PC-9 (cell line): ENCODE measurements at regions not wholly inside any gene's neighbourhood (a gene's known extent, or its start where the extent isn't known, plus 50 kb on each side); places are given as distances from the start of the nearest gene placed in this dataset.
"Not testable (repeated sequence)": the region's sequence is repeated elsewhere in the genome, so short reads cannot be mapped to it uniquely, and the experiment has no call there.

ENCODE experiments used
- BruUV-seq: library from RNA; stranded (reverse); fragments of 400-500 nt; replicated peaks from 2 replicates; lab custom pipeline; 2021; lab: Mats Ljungman, UMichigan
- CTCF ChIA-PET: fragments of 300-600 bp; sonication (Branson Sonifier 250); formaldehyde crosslinking; loops from one replicate; lab custom pipeline; 2022; ENCODE audit warnings: antibody characterized with exemption; lab: Charles Lee
- POLR2A ChIA-PET: fragments of 300-600 bp; sonication (Branson Sonifier 250); formaldehyde crosslinking; loops from one replicate; lab custom pipeline; 2022; ENCODE audit warnings: antibody characterized with exemption; ENCODE audit not compliant: unreplicated experiment; lab: Charles Lee
- DNase-seq, 2 experiments: peaks; one replicate each; pipeline versions ENCODE4 v3.0.0 to v3.0.0-alpha.2; 2015 to 2022; ENCODE audit warnings: mixed read lengths in 1 of 2
- H2AFZ ChIP-seq: fragments of 200-600 bp; sonication (generic); 2 replicates; pipeline ENCODE4 v1.8.1; 2017; ENCODE audit warnings: antibody characterized with exemption
- H3F3A ChIP-seq: fragments of 200-600 bp; sonication (generic); 2 replicates; pipeline ENCODE4 v1.8.1; 2017; ENCODE audit warnings: antibody characterized with exemption, mild to moderate bottlenecking, low read depth; ENCODE audit not compliant: insufficient read depth
- H3K27ac ChIP-seq: fragments of 200-600 bp; sonication (generic); 2 replicates; pipeline ENCODE4 v1.6.1; 2016; ENCODE audit warnings: mixed run types
- H3K27me3 ChIP-seq: fragments of 200-600 bp; sonication (generic); 2 replicates; pipeline ENCODE4 v1.6.1; 2016; ENCODE audit warnings: low read depth, mixed run types; ENCODE audit not compliant: insufficient read depth
- H3K36me3 ChIP-seq: fragments of 200-600 bp; sonication (generic); 2 replicates; pipeline ENCODE4 v1.6.1; 2016; ENCODE audit warnings: low read depth, mixed run types
- H3K4me1 ChIP-seq: fragments of 200-600 bp; sonication (generic); replicated peaks from 2 replicates; pipeline ENCODE4 v1.6.1; 2016; ENCODE audit warnings: mixed run types; ENCODE audit not compliant: insufficient read depth
- H3K4me2 ChIP-seq: fragments of 200-600 bp; sonication (generic); 2 replicates; pipeline ENCODE4 v1.6.1; 2017; ENCODE audit warnings: mixed run types
- H3K4me3 ChIP-seq: fragments of 200-600 bp; sonication (generic); 2 replicates; pipeline ENCODE4 v1.6.1; 2016; ENCODE audit warnings: mixed run types
- H3K79me2 ChIP-seq: fragments of 200-600 bp; sonication (generic); 2 replicates; pipeline ENCODE4 v1.6.1; 2017; ENCODE audit warnings: low read depth, mixed run types
- H3K9me2 ChIP-seq: fragments of 200-600 bp; sonication (generic); 2 replicates; pipeline ENCODE4 v1.8.1; 2017; ENCODE audit warnings: mild to moderate bottlenecking; ENCODE audit not compliant: insufficient read depth
- H3K9me3 ChIP-seq: fragments of 200-600 bp; sonication (generic); 2 replicates; pipeline ENCODE4 v1.8.1; 2016; ENCODE audit warnings: low read depth; ENCODE audit not compliant: insufficient read depth
- H4K20me1 ChIP-seq: fragments of 200-600 bp; sonication (generic); 2 replicates; pipeline ENCODE4 v1.8.1; 2017; ENCODE audit not compliant: insufficient read depth
- EZH2 ChIP-seq: fragments of 200-600 bp; sonication (generic); IDR thresholded peaks from 2 replicates; pipeline ENCODE4 v1.8.0; 2017; ENCODE audit warnings: antibody characterized with exemption, low read depth
- intact Hi-C: fragments of 100-400 bp; cut with micrococcal nuclease; formaldehyde crosslinking; loops from one replicate; pipeline ENCODE4 v1.10.0; 2022; ENCODE audit not compliant: unreplicated experiment
- TF ChIP-seq, protein P1 (sequence below): fragments of 200-600 bp; sonication (generic); conservative IDR thresholded peaks from 2 replicates; pipeline ENCODE4 v1.6.1; 2017; ENCODE audit warnings: mixed run types, antibody characterized with exemption, mild to moderate bottlenecking, moderate library complexity

DNA sequence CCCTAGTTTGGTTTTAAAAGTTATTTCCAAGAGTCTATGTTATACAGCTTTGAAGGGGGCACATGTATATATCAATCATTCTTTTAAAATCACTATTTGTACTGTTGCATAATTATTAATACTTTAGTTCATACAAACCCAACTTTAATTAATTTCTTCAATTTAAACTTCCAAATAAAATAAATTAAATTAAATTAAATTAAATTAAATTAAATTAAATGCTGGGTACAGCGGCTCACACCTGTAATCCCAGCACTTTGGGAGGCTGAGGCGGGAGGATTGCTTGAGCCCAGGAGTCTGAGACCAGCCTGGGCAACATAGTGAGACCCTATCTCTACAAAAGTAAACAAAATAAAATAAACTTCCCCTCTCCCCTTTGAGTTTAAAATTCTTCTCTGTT, 98.9 kb upstream of the MYO10 start:
- H3K36me3 ChIP-seq, H3K4me3 ChIP-seq, H3K9me3 ChIP-seq, H4K20me1 ChIP-seq, H3F3A ChIP-seq, H3K4me1 ChIP-seq, H3K4me2 ChIP-seq, H3K27me3 ChIP-seq, H3K27ac ChIP-seq, DNase-seq, CTCF ChIA-PET, H2AFZ ChIP-seq, H3K79me2 ChIP-seq, H3K9me2 ChIP-seq, intact Hi-C loops, BruUV-seq, POLR2A ChIA-PET: not testable (repeated sequence)

DNA sequence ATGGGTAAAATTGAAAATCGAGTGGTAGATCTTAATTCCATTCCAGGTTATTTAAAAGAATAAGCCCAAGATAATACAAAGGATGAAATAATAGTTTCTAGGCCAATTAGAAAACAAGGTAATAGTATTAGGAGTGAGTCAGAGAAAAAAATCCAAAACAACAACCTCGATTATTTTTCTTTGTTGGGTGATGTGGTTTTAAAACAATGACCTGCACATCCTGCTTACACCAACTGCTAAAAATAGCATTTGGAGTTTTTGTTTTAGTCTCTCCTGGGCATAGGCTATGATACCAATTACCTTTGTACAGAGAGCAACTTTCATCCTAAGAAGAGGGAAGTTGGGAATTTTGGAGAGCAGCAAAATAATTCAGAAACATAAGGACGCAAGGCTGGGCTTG, 101.7 kb upstream of the MYO10 start:
- no peaks in the 10 kb centered on the region for H3F3A ChIP-seq
- no peaks in the 10 kb centered on the region for H3K79me2 ChIP-seq
- ChIA-PET CTCF (no interaction called here), POLR2A (no interaction called here)
- H3K4me2 ChIP-seq = no peak overlapping the region
- no peak for DNase-seq
- no peaks in the 10 kb centered on the region for H3K4me1 ChIP-seq
- no peaks in the 10 kb centered on the region for H3K27me3 ChIP-seq
- BruUV-seq = no TSS peak
- no peak overlapping the region for H2AFZ ChIP-seq
- H3K36me3 ChIP-seq = no peaks in the 10 kb centered on the region
- no peaks in the 10 kb centered on the region for H4K20me1 ChIP-seq
- H3K27ac ChIP-seq = no peak overlapping the region
- intact Hi-C loops = no loop called here
- TF ChIP-seq, protein P1, sequence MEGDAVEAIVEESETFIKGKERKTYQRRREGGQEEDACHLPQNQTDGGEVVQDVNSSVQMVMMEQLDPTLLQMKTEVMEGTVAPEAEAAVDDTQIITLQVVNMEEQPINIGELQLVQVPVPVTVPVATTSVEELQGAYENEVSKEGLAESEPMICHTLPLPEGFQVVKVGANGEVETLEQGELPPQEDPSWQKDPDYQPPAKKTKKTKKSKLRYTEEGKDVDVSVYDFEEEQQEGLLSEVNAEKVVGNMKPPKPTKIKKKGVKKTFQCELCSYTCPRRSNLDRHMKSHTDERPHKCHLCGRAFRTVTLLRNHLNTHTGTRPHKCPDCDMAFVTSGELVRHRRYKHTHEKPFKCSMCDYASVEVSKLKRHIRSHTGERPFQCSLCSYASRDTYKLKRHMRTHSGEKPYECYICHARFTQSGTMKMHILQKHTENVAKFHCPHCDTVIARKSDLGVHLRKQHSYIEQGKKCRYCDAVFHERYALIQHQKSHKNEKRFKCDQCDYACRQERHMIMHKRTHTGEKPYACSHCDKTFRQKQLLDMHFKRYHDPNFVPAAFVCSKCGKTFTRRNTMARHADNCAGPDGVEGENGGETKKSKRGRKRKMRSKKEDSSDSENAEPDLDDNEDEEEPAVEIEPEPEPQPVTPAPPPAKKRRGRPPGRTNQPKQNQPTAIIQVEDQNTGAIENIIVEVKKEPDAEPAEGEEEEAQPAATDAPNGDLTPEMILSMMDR = no peak
- no peak for TF ChIP-seq EZH2
- H3K9me3 ChIP-seq = no peaks in the 10 kb centered on the region
- no peaks in the 10 kb centered on the region for H3K9me2 ChIP-seq
- H3K4me3 ChIP-seq = no peak overlapping the region

DNA sequence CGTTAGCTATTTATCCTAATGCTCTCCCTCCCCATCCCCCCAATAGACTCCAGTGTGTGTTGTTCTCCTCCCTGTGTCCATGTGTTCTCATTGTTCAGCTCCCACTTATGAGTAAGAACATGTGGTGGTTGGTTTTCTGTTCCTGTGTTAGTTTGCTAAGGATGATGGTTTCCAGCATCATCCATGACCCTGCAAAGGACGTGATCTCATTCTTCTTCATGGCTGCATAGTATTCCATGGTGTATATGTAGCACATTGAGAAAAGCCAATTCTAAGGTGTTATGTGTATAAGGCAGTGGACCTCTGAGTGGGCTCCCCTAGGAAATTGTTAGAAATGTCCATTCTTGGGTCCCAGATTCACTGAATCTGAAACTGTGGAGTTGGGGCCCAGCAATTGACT, 103.1 kb upstream of the MYO10 start:
- CTCF ChIA-PET = interaction anchor here (0.5 kb wide), 1 partner anchor 26 kb away, joined by 4 read pairs; no protein-coding TSS in a partner anchor

More for the DNA sequence above, 103.1 kb upstream of the MYO10 start:
- H4K20me1 ChIP-seq = no peaks in the 10 kb centered on the region
- H3K27me3 ChIP-seq = no peaks in the 10 kb centered on the region
- no peak overlapping the region for H3K27ac ChIP-seq
- H3K4me3 ChIP-seq = no peak overlapping the region
- no TSS peak for BruUV-seq
- POLR2A ChIA-PET = interaction anchor here (0.5 kb wide), 1 partner anchor 71 kb away, joined by 7 read pairs; no protein-coding TSS in a partner anchor
- no peak for DNase-seq
- no peaks in the 10 kb centered on the region for H3K79me2 ChIP-seq
- no peaks in the 10 kb centered on the region for H3K9me2 ChIP-seq
- H3F3A ChIP-seq = no peaks in the 10 kb centered on the region
- no peaks in the 10 kb centered on the region for H3K4me1 ChIP-seq
- no peaks in the 10 kb centered on the region for H3K9me3 ChIP-seq
- TF ChIP-seq, protein P1 = no peak
- no peak for TF ChIP-seq EZH2
- H2AFZ ChIP-seq = no peak overlapping the region
- no peaks in the 10 kb centered on the region for H3K36me3 ChIP-seq
- no peak overlapping the region for H3K4me2 ChIP-seq
- intact Hi-C loops = no loop called here
